HG03108 (cell line): ENCODE measurements at regions not wholly inside any gene's neighbourhood (a gene's known extent, or its start where the extent isn't known, plus 50 kb on each side); places are given as distances from the start of the nearest gene placed in this dataset.
"Not testable (repeated sequence)": the region's sequence is repeated elsewhere in the genome, so short reads cannot be mapped to it uniquely, and the experiment has no call there.

Experiments
- ATAC-seq: cut with Tn5 transposase; IDR thresholded peaks from one replicate; pipeline ENCODE4 v1.9.1; 2021; ENCODE audit warnings: moderate library complexity; ENCODE audit not compliant: unreplicated experiment

- no peak for ATAC-seq
Observed at GRCh38 chr3:191809326-191809949, 348.5 kb downstream of the PYDC2 start.

GRCh38 chr3:191813245-191813644, 352.3 kb downstream of the PYDC2 start:
- ATAC-seq = no peak

- no peak for ATAC-seq
Observed at GRCh38 chr3:191848818-191849217, 387.9 kb downstream of the PYDC2 start.

- no peak for ATAC-seq
Observed at GRCh38 chr3:191859531-191859930, 398.6 kb downstream of the PYDC2 start.

GRCh38 chr3:191869738-191870415, 408.9 kb downstream of the PYDC2 start:
- ATAC-seq = no peak

GRCh38 chr3:191873736-191874135, 412.8 kb downstream of the PYDC2 start:
- no peak for ATAC-seq

GRCh38 chr3:191882289-191882688, 421.3 kb downstream of the PYDC2 start:
- ATAC-seq = no peak

GRCh38 chr3:191884132-191884531, 423.2 kb downstream of the PYDC2 start:
- ATAC-seq = no peak

- no peak for ATAC-seq
Observed at GRCh38 chr3:191889106-191889505, 428.1 kb downstream of the PYDC2 start.

- ATAC-seq = no peak
Observed at GRCh38 chr3:191889756-191890155, 428.8 kb downstream of the PYDC2 start.

- no peak for ATAC-seq
Observed at GRCh38 chr3:191894406-191894805, 433.4 kb downstream of the PYDC2 start.

GRCh38 chr3:191901741-191902140, 440.8 kb downstream of the PYDC2 start:
- no peak for ATAC-seq

- no peak for ATAC-seq
Observed at GRCh38 chr3:191912616-191913204, 451.7 kb downstream of the PYDC2 start.

- ATAC-seq = no peak
Observed at GRCh38 chr3:191915712-191916111, 454.7 kb downstream of the PYDC2 start.

- no peak for ATAC-seq
Observed at GRCh38 chr3:191919491-191920026, 458.6 kb downstream of the PYDC2 start.

GRCh38 chr3:191922570-191922969, 461.6 kb downstream of the PYDC2 start:
- no peak for ATAC-seq

GRCh38 chr3:191927183-191927817, 466.3 kb downstream of the PYDC2 start:
- not testable (repeated sequence) for ATAC-seq

- ATAC-seq = not testable (repeated sequence)
Observed at GRCh38 chr3:191927998-191928397, 467.0 kb downstream of the PYDC2 start.

- no peak for ATAC-seq
Observed at GRCh38 chr3:191944835-191945234, 483.9 kb downstream of the PYDC2 start.

GRCh38 chr3:191952186-191952585, 491.2 kb downstream of the PYDC2 start:
- ATAC-seq = no peak

GRCh38 chr3:191952609-191953008, 491.6 kb downstream of the PYDC2 start:
- ATAC-seq = no peak
